ENCODE measurements at regions not wholly inside any gene's neighbourhood (a gene's known extent, or its start where the extent isn't known, plus 50 kb on each side); places are given as distances from the start of the nearest gene placed in this dataset.

DNA sequence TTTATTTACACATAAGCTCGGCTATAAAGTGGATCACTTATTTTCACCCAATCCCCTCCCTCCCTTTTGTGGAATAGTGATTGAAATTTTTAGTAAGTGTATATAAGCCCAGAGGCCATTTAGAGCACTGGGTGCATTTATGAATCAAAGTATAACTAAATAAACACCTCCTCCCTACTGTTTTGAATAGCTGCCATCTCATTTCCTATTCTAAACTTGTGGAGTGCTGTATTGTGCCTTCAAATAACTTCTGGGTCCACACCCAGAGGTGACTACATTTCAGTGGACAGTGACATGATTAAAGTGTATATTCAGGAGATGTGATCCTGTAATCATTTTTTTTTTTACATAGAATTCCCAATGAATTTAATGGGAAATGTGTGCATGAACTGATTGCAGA is 104.9 kb downstream of the TEX13C start:
- TF ChIP-seq CTCF (IDR thresholded peaks at IDR 0.05) (no peak), POLR2A (IDR thresholded peaks at IDR 0.05) (no peak), EP300 (IDR thresholded peaks at IDR 0.05) (no peak)

All from gastroesophageal sphincter (tissue), 3 donors.